GM19397 (cell line): ENCODE measurements at regions not wholly inside any gene's neighbourhood (a gene's known extent, or its start where the extent isn't known, plus 50 kb on each side); places are given as distances from the start of the nearest gene placed in this dataset.

Experiments used
- ATAC-seq: cut with Tn5 transposase; IDR thresholded peaks from one replicate; pipeline ENCODE4 v1.9.1; 2021; ENCODE audit warnings: mild to moderate bottlenecking, moderate library complexity; ENCODE audit not compliant: unreplicated experiment

- ATAC-seq, result no peak
Observed at GRCh38 chr12:92439420-92439805, 263.4 kb upstream of the PLEKHG7 start.

DNA sequence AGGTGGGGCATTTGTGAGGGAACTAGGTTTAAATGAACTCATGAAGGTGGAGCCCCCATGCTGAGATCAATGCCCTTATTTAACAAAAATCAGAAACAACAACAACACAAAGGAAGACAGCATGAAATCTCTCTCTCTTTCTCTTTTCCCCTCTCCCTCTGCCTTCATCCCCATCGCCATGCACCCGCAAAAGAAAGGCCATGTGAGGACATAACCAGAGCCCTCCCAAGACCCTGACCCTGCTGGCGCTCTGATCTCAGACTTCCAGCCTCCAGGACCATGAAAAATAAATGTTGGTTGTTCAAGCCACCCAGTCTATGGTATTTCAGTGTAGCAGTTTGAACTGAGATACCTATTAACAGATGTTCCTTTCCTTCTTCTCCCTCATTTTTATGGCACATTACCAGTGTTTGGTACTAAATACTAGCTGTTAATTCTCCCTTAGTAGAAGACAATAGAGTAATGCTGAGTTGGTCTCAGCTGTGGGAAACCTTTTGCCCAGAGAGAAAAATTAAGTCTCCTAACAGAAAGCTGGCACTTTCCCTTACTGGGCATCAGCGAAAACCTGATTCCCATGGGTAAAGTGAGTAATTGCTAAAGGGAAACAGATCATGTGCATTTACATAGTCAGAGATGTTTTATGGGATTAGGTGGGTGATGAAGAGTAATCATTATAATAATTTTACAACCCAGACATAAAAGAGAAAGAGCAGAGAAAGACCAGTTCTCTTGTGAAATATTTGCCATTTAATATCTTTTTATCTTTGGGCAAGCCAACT is 264.0 kb upstream of the PLEKHG7 start:
- no peak for ATAC-seq

GRCh38 chr12:92437452-92437851 is 265.3 kb upstream of the PLEKHG7 start:
- ATAC-seq, result no peak

DNA sequence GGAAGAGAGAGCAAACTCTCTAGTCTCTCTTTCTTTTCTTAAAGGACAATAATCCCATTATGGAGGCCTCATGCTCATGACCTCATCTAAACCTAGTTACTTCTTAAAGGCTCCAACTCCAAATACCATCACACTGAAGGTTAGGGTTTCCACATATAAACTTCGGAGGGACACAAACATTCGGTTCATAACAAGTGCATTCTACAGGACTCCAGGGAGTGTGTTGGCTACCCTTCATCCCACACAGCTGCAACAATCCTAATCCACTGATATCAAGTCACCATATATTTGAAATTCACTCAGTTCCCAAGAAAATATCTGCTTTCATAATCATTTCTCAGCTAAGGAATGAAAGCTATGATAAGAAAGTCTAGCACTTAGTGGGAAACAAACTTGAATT is 265.9 kb upstream of the PLEKHG7 start:
- no peak for ATAC-seq

- ATAC-seq, result no peak
Observed at GRCh38 chr12:92434607-92435025, 268.2 kb upstream of the PLEKHG7 start.

- ATAC-seq, result peak; percentile 60
Observed at GRCh38 chr12:92432724-92433441, 269.9 kb upstream of the PLEKHG7 start.

- ATAC-seq, result peak; percentile 55
Observed at GRCh38 chr12:92431146-92431545, 271.6 kb upstream of the PLEKHG7 start.

DNA sequence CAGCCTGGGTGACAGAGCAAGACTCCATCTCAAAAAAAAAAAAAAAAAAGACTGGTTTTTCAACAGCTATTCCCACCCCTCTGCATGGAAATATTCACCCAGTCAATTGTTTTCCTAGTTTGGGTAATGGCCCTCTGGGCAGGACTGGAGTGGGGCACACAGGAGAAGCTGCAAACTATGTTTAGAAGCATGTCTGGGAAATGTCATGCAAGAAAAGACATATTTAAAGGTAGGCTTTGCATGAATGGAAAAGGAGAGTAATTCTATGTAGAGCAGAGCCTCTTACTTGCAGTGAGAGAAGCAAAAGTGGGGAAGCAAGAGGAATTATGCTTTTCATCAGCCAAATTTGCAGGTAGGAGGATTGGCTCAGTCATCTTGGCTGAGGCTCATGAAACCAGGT is 276.5 kb upstream of the PLEKHG7 start:
- no peak for ATAC-seq

- ATAC-seq, result no peak
Observed at GRCh38 chr12:92425165-92425564, 277.6 kb upstream of the PLEKHG7 start.

DNA sequence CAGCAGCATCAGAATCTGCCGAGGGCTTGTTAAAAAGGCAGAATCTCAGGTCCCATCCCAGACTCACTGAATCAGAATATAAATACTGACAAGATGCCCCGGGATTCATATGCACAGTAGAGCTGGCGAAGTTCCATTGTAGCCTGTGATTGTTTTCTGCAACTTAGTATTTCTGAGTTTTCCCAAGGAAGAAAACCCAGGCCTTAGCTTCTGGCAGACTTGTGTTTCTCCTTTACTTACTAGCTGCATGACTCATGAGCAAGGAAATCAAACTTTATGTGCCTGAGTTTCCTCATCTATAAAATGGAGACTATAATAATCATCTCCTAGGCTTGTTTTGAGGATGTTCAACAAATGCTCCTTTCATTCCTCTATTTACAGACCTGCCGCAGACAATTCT is 278.5 kb upstream of the PLEKHG7 start:
- ATAC-seq, result no peak

- no peak for ATAC-seq
Observed at GRCh38 chr12:92421701-92422100, 276.1 kb upstream of the BTG1 start.

DNA sequence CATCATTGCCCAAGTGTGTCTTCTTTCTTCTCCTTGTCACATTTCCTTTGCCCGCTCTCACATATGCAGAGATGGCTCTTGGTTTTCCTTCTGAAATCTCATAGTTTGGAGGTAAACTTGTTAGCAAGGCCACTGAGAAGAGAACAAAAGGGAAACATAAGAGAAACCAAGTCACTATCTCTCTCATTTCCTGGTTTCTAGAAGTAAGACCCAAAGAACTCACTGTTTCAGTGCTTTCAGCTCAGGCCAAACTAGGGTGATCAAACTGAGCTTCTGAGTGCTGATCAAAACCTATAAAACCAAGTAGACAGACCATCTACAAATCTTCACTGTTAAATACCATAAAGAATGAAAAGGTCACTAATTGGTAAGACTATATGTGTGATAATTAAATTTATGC is 275.4 kb upstream of the BTG1 start:
- no peak for ATAC-seq

DNA sequence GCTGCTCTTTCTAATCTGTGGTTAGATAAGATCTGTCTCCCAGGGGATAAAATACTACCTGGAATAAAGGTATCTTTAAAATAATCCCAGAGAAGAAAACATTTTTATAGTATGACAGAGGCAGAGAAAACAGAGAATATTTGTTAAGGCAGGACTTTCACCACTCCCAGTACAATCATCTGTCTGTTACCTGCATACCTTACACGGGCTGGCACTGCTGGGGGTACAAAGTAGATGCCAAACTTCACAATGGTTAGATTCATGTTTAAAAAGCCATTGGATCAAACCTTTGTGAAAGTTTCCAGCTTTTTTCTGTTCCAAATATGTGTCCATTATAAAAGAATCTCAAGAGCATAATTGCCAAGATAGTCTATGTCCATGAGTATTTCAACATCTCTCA is 273.6 kb upstream of the BTG1 start:
- no peak for ATAC-seq

GRCh38 chr12:92418381-92418780 is 272.7 kb upstream of the BTG1 start:
- ATAC-seq, result no peak

DNA sequence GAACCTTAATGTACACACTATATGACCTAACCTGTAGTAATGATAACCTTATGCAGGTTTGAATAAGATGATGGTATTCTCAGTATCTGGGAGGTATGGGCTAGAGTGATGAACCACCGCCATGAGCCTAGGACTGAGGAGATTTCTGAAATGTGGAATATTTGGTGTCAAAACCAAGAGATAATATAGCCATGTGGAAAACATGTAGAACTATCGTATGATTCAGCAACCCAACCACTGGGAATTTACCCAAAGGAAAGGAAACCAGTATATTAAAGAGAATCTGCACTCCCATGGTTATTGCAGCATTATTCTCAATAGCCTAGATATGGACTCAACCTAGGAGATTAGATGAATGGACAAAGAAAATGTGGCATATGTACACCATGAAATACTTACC is 271.7 kb upstream of the BTG1 start:
- ATAC-seq, result no peak

GRCh38 chr12:92416385-92416812 is 270.8 kb upstream of the BTG1 start:
- no peak for ATAC-seq

GRCh38 chr12:92414170-92415070 is 268.8 kb upstream of the BTG1 start:
- ATAC-seq, result no peak

GRCh38 chr12:92413286-92413685 is 267.6 kb upstream of the BTG1 start:
- ATAC-seq, result no peak

DNA sequence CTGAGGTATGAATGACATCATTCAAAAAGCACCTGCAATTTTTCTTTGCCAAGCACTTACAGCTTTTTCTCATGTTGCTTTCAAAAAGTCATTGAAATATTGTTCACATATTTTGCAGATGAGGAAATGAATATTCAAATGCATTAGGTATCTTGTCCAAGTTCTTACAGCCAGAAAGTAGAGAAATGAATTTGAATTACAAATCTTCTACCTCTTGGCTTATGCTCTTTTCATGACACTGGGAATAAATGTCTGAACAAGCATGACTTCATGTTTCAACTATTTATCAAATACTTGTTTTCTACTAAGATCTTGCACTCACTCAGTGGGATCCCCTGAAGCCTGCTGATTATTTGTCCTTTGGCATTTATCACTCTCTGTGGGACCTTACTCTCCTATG is 267.2 kb upstream of the BTG1 start:
- ATAC-seq, result no peak

DNA sequence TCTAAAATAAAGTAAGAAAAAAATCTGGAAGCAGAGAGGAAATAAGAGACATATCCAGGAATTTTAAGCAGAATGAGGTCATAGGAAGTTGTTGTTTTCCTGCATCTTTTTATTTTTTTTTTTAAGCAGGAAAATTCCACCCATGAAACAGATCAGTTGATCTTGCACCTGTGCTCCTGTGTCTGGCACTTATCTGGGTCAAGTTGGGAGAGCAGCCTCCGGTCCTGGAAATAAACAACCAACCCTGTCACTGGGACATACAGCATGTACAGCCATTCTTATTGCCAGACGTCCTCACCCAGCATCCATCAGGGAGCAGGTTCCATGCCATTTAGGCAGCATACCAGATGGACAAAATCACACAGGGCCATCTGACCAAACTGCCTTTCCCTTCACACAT is 266.0 kb upstream of the BTG1 start:
- no peak for ATAC-seq

- ATAC-seq, result no peak
Observed at GRCh38 chr12:92408072-92408900, 262.6 kb upstream of the BTG1 start.
